GM06990 (cell line): ENCODE measurements at regions not wholly inside any gene's neighbourhood (a gene's known extent, or its start where the extent isn't known, plus 50 kb on each side); places are given as distances from the start of the nearest gene placed in this dataset.

Experiments
- DNase-seq: peaks from one replicate; pipeline ENCODE4 v3.0.0-alpha.2; 2011; ENCODE audit not compliant: insufficient read length; ENCODE audit errors: extremely low read depth
- H3K27me3 ChIP-seq: replicated peaks from 2 replicates; pipeline ENCODE4 v1.6.0; 2011; ENCODE audit warnings: low read length; ENCODE audit not compliant: control insufficient read depth, insufficient read depth
- H3K36me3 ChIP-seq: 2 replicates; pipeline ENCODE4 v1.5.1; 2011; ENCODE audit warnings: low read length; ENCODE audit not compliant: control insufficient read depth, insufficient read depth
- H3K4me3 ChIP-seq: replicated peaks from 2 replicates; pipeline ENCODE4 v1.5.1; 2011; ENCODE audit warnings: low read depth, mild to moderate bottlenecking, control low read depth, low read length
- TF ChIP-seq, protein P1 (sequence below): IDR thresholded peaks from 2 replicates; pipeline ENCODE4 v1.5.1; 2011; ENCODE audit warnings: low read length, control low read depth, mild to moderate bottlenecking, inconsistent platforms; ENCODE audit not compliant: insufficient read depth, poor library complexity, severe bottlenecking

DNA sequence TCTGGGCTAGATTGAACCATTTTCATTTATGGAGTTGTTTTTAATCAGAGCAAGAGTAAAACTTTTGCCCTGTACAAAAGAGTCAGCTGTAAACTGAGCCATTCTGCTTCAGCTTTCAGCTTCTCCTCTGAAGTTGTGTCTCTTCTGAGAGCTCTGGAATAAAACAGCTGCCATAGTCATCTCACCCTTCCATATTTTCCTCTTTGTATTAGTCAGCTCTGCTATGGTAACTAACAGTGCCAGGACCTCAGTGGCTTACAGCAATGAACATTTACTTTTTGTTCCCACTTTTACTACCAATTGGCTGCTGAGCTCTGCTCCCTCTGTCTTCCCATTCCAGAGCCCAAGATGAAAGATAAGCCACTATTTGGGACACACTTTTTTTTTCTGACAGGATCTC lies 178.5 kb downstream of the DAD1 start:
- Histone ChIP-seq H3K36me3 (no peaks in the 10 kb centered on the region), H3K27me3 (no peaks in the 10 kb centered on the region; the same call in 1 of the 2 replicates), H3K4me3 (no peak overlapping the region)
- TF ChIP-seq, protein P1, sequence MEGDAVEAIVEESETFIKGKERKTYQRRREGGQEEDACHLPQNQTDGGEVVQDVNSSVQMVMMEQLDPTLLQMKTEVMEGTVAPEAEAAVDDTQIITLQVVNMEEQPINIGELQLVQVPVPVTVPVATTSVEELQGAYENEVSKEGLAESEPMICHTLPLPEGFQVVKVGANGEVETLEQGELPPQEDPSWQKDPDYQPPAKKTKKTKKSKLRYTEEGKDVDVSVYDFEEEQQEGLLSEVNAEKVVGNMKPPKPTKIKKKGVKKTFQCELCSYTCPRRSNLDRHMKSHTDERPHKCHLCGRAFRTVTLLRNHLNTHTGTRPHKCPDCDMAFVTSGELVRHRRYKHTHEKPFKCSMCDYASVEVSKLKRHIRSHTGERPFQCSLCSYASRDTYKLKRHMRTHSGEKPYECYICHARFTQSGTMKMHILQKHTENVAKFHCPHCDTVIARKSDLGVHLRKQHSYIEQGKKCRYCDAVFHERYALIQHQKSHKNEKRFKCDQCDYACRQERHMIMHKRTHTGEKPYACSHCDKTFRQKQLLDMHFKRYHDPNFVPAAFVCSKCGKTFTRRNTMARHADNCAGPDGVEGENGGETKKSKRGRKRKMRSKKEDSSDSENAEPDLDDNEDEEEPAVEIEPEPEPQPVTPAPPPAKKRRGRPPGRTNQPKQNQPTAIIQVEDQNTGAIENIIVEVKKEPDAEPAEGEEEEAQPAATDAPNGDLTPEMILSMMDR: no peak
- DNase-seq: no peak

DNA sequence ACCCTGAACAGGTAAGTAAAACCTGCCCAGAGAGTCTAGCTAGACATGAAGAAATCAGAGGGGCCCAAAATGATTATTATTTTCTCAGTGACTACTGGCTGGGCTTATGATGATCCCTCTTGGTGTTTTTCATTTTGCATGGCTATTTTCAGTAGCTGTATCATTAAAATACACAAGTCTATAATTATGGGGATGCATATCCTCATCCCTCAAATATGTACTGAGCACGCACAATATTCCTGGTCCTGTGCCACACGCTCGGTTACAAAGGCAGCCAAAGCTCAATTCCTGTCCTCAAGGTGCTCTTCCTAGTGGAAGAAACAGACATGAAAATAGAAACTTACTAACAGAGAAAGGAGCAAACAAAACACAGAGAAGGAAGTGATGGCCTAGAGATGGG lies 180.0 kb downstream of the DAD1 start:
- no peak for DNase-seq
- H3K27me3 ChIP-seq: no peaks in the 10 kb centered on the region; the same call in 1 of the 2 replicates
- TF ChIP-seq, protein P1: no peak

GRCh38 chr14:22408547-22408946 lies 180.5 kb downstream of the DAD1 start:
- TF ChIP-seq, protein P1: no peak
- no peak for DNase-seq
- H3K27me3 ChIP-seq: no peaks in the 10 kb centered on the region; the same call in 1 of the 2 replicates
- no peaks in the 10 kb centered on the region for H3K36me3 ChIP-seq
- H3K4me3 ChIP-seq: no peak overlapping the region

More for the DNA sequence above, 180.0 kb downstream of the DAD1 start:
- Histone ChIP-seq H3K36me3 (no peaks in the 10 kb centered on the region), H3K4me3 (no peak overlapping the region)

DNA sequence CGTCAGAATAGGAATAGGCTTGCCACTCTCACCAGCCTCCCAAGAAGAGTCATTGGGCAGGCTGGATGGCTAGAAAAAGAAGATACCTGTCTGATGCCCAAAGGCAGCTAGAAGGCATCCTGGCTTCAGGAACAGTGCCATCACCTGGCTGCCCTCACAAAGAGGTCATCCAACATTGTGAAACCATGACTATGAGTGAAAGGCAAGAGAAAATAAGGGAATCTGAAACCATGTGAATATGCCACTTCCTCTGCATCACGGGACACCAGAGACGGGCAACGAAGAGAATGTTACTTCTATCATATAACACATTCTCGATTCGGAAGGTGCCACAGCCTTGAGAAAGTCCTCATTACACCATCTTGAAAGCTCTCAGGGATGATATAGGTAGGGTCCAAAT lies 182.0 kb downstream of the DAD1 start:
- Histone ChIP-seq H3K27me3 (no peaks in the 10 kb centered on the region; the same call in 1 of the 2 replicates), H3K4me3 (no peak overlapping the region), H3K36me3 (no peaks in the 10 kb centered on the region)
- no peak for DNase-seq
- TF ChIP-seq, protein P1: no peak

- Histone ChIP-seq H3K27me3 (no peaks in the 10 kb centered on the region; the same call in 1 of the 2 replicates), H3K36me3 (no peaks in the 10 kb centered on the region), H3K4me3 (no peak overlapping the region)
- TF ChIP-seq, protein P1: no peak
- DNase-seq: no peak
These were observed 183.8 kb downstream of the DAD1 start for GRCh38 chr14:22405201-22405600.

DNA sequence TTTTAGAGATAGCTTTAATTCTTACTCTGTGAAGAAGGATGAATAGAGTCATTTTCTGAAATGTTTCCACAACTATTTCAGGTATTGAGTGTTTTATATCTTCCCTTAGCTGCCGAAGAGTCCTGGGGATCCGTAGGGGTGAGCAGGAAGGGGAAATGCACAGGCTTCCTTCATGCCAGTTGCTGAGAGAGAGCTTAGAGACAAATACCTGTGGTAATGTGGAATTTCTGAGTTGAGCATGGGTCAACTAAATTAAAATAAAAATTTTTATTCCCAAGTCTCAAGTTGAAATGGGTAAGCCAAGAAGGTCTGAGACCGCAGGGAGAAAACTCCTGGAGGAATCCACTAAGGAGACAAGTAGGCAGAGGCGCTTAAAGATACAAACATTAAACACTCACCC lies 185.7 kb downstream of the DAD1 start:
- no peak for DNase-seq
- H3K36me3 ChIP-seq: no peaks in the 10 kb centered on the region
- H3K27me3 ChIP-seq: no peaks in the 10 kb centered on the region; the same call in 1 of the 2 replicates
- no peak overlapping the region for H3K4me3 ChIP-seq
- TF ChIP-seq, protein P1: no peak
